GM12878 (cell line): ENCODE measurements at regions not wholly inside any gene's neighbourhood (a gene's known extent, or its start where the extent isn't known, plus 50 kb on each side); places are given as distances from the start of the nearest gene placed in this dataset.

Experiments used
- ATAC-seq: fragments of 200-7000 bp; cut with Tn5 transposase; 3 replicates; pipeline ENCODE4 v1.9.1; 2020; ENCODE audit warnings: mild to moderate bottlenecking, moderate library complexity
- BruUV-seq: library from RNA; stranded (reverse); fragments of 400-500 nt; replicated peaks from 2 replicates; lab custom pipeline; 2021; lab: Mats Ljungman, UMichigan
- CTCF ChIA-PET: fragments of 300-600 bp; sonication (Branson Sonifier 250); formaldehyde crosslinking; extraction: SDS; loops from one replicate; lab custom pipeline; 2021; ENCODE audit warnings: inconsistent platforms; lab: Yijun Ruan, JAX
- POLR2A ChIA-PET: fragments of 350-600 bp; formaldehyde crosslinking; extraction: SDS; loops from one replicate; lab custom pipeline; 2021; ENCODE audit warnings: inconsistent platforms; lab: Charles Lee
- RAD21 ChIA-PET: fragments of 300-600 bp; sonication (Branson Sonifier 250); formaldehyde crosslinking; loops from one replicate; lab custom pipeline; 2023; ENCODE audit warnings: antibody characterized with exemption; ENCODE audit not compliant: unreplicated experiment; lab: Charles Lee
- SMC1A ChIA-PET: fragments of 300-600 bp; sonication (Branson Sonifier 250); formaldehyde crosslinking; loops from one replicate; lab custom pipeline; 2023; ENCODE audit not compliant: unreplicated experiment, uncharacterized antibody; lab: Charles Lee
- DNase-seq: peaks from one replicate; pipeline ENCODE4 v3.0.0-alpha.2; 2011; ENCODE audit warnings: low read depth, low spot score
- FAIRE-seq: peaks from 3 replicates; lab custom pipeline; 2011; peaks lifted over from hg19 to GRCh38; lab: Jason Lieb, UNC
- H2AFZ ChIP-seq: 2 replicates; pipeline ENCODE4 v1.6.0; 2011; ENCODE audit warnings: low read depth, low read length, control low read depth; ENCODE audit not compliant: control insufficient read depth
- H3K27ac ChIP-seq: 2 replicates; pipeline ENCODE4 v1.5.1; 2011; ENCODE audit warnings: control low read depth; ENCODE audit not compliant: control insufficient read depth, insufficient read depth
- H3K27me3 ChIP-seq, 2 experiments: replicated peaks in 1 of 2; 2 replicates each; pipeline versions ENCODE4 v1.6.0 to v1.6.1; 2011; ENCODE audit warnings: low read length in 1 of 2; ENCODE audit not compliant: control insufficient read depth in 2 of 2, insufficient read depth in 2 of 2
- H3K36me3 ChIP-seq, 2 experiments: 2 replicates each; pipeline ENCODE4 v1.5.1; 2011; ENCODE audit warnings: low read length in 1 of 2; ENCODE audit not compliant: control insufficient read depth in 2 of 2, insufficient read depth in 2 of 2
- H3K4me1 ChIP-seq: 2 replicates; pipeline ENCODE4 v1.6.1; 2011; ENCODE audit warnings: mild to moderate bottlenecking, low read length, moderate library complexity, mixed read lengths; ENCODE audit not compliant: control insufficient read depth, insufficient read depth
- H3K4me2 ChIP-seq: 2 replicates; pipeline ENCODE4 v1.6.0; 2011; ENCODE audit warnings: control low read depth; ENCODE audit not compliant: control insufficient read depth, insufficient read depth
- H3K4me3 ChIP-seq: fragments of 200-600 bp; sonication (generic); 2 replicates; pipeline ENCODE4 v1.5.1; 2016
- H3K79me2 ChIP-seq: 2 replicates; pipeline ENCODE4 v1.6.0; 2011; ENCODE audit warnings: low read length; ENCODE audit not compliant: control insufficient read depth, insufficient read depth
- H3K9ac ChIP-seq: 2 replicates; pipeline ENCODE4 v1.8.0; 2011; ENCODE audit warnings: low read length, control low read depth, mixed read lengths; ENCODE audit not compliant: control insufficient read depth, insufficient read depth
- H3K9me3 ChIP-seq: replicated peaks from 3 replicates; pipeline ENCODE4 v1.5.1; 2011; ENCODE audit warnings: mild to moderate bottlenecking, low read length; ENCODE audit not compliant: control insufficient read depth, insufficient read depth
- H4K20me1 ChIP-seq: 2 replicates; pipeline ENCODE4 v1.6.0; 2011; ENCODE audit not compliant: control insufficient read depth, insufficient read depth
- KDM1A ChIP-seq: fragments of 200-600 bp; sonication (generic); IDR thresholded peaks from 2 replicates; pipeline ENCODE4 v1.6.1; 2016; ENCODE audit warnings: borderline replicate concordance
- RB1 ChIP-seq: fragments of 450-650 bp; formaldehyde crosslinking; IDR thresholded peaks from 2 replicates; pipeline ENCODE4 v1.6.1; 2017; ENCODE audit warnings: mild to moderate bottlenecking, borderline replicate concordance
- SREBF1 ChIP-seq: IDR thresholded peaks from 2 replicates; pipeline ENCODE4 v1.6.1; 2012; ENCODE audit warnings: mild to moderate bottlenecking, low read length
- in situ Hi-C: fragments of 300-500 bp; cut with MboI; formaldehyde crosslinking; loops from 9 replicates; pipeline ENCODE4 v1.14.3; 2018; ENCODE audit warnings: mixed read lengths
- intact Hi-C: fragments of 100-400 bp; cut with micrococcal nuclease; formaldehyde crosslinking; loops from one replicate; pipeline ENCODE4 v1.14.2; 2022; ENCODE audit not compliant: unreplicated experiment
- TF ChIP-seq, protein P1 (sequence below): fragments of 450-650 bp; IDR thresholded peaks from 2 replicates; pipeline ENCODE4 v1.6.1; 2018; ENCODE audit warnings: borderline replicate concordance, mild to moderate bottlenecking; ENCODE audit not compliant: partially characterized antibody
- TF ChIP-seq, protein P2 (sequence below): fragments of 450-650 bp; IDR thresholded peaks from 2 replicates; pipeline ENCODE4 v1.6.1; 2017; ENCODE audit warnings: antibody characterized with exemption, mild to moderate bottlenecking, moderate library complexity

DNA sequence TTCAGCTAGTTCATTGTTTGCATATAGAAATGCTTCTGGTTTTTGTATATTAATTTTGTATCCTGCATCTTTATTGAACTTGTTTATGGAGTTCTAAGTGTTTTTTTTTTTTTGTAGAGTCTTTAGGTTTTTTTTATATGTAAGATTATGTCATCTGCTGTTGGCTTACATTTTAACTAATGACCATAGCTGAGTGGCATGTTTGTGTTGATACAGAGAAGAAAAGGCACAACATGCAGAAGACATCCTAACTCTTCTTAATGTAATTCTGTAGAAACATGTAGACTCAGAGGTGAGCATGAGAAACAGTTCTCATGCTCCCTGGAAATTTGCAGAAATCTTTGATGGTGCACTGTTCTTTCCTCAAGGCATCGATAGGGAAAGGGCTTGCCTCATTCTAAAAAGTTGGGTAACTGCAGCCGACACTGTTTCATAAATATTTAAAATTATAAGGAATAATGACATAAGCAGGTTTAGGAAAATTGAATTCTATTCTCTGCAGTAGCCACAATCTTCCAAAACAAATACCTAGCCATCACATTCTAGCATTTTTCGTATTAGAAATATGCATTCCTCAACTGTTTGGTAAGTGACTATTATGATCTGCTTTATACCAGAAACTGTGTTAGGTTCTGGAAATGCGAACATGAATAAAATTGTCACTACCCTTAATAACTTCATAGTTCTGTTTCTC, 499.6 kb upstream of the KCNMB2 start (continued):
- TF ChIP-seq, protein P1, sequence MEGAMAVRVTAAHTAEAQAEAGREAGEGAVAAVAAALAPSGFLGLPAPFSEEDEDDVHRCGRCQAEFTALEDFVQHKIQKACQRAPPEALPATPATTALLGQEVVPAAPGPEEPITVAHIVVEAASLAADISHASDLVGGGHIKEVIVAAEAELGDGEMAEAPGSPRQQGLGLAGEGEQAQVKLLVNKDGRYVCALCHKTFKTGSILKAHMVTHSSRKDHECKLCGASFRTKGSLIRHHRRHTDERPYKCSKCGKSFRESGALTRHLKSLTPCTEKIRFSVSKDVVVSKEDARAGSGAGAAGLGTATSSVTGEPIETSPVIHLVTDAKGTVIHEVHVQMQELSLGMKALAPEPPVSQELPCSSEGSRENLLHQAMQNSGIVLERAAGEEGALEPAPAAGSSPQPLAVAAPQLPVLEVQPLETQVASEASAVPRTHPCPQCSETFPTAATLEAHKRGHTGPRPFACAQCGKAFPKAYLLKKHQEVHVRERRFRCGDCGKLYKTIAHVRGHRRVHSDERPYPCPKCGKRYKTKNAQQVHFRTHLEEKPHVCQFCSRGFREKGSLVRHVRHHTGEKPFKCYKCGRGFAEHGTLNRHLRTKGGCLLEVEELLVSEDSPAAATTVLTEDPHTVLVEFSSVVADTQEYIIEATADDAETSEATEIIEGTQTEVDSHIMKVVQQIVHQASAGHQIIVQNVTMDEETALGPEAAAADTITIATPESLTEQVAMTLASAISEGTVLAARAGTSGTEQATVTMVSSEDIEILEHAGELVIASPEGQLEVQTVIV: no peak
- TF ChIP-seq, all 136 proteins: peak for 0

GRCh38 chr3:178041931-178042330, 494.3 kb upstream of the KCNMB2 start:
- ATAC-seq: no peak
- CTCF ChIA-PET: no interaction called here

More at GRCh38 chr3:178041931-178042330, 494.3 kb upstream of the KCNMB2 start:
- Histone ChIP-seq H3K9me3 (no peaks in the 10 kb centered on the region), H3K36me3 (no peaks in the 10 kb centered on the region), H3K27me3 (no peaks in the 10 kb centered on the region), H3K4me2 (no peak overlapping the region), H3K79me2 (no peaks in the 10 kb centered on the region), H3K27ac (no peak overlapping the region), H3K9ac (no peak overlapping the region), H3K4me1 (no peaks in the 10 kb centered on the region), H4K20me1 (no peaks in the 10 kb centered on the region), H3K4me3 (no peak overlapping the region), H2AFZ (no peak overlapping the region)
- no peak for DNase-seq
- no TSS peak for BruUV-seq
- POLR2A ChIA-PET: no interaction called here
- in situ Hi-C loops: no loop called here
- SMC1A ChIA-PET: no interaction called here
- intact Hi-C loops: no loop called here
- no peak for FAIRE-seq
- RAD21 ChIA-PET: no interaction called here
- TF ChIP-seq KDM1A (no peak), SREBF1 (no peak), RB1 (no peak)
- TF ChIP-seq, protein P2, sequence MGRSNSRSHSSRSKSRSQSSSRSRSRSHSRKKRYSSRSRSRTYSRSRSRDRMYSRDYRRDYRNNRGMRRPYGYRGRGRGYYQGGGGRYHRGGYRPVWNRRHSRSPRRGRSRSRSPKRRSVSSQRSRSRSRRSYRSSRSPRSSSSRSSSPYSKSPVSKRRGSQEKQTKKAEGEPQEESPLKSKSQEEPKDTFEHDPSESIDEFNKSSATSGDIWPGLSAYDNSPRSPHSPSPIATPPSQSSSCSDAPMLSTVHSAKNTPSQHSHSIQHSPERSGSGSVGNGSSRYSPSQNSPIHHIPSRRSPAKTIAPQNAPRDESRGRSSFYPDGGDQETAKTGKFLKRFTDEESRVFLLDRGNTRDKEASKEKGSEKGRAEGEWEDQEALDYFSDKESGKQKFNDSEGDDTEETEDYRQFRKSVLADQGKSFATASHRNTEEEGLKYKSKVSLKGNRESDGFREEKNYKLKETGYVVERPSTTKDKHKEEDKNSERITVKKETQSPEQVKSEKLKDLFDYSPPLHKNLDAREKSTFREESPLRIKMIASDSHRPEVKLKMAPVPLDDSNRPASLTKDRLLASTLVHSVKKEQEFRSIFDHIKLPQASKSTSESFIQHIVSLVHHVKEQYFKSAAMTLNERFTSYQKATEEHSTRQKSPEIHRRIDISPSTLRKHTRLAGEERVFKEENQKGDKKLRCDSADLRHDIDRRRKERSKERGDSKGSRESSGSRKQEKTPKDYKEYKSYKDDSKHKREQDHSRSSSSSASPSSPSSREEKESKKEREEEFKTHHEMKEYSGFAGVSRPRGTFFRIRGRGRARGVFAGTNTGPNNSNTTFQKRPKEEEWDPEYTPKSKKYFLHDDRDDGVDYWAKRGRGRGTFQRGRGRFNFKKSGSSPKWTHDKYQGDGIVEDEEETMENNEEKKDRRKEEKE: no peak
